T-helper 2 cell treated with Interferon-gamma antibody and Interleukin-4, amounts not matched to agents 5 μg/mL and 100 μg/mL, for 36 hours (primary cell): ENCODE measurements at regions not wholly inside any gene's neighbourhood (a gene's known extent, or its start where the extent isn't known, plus 50 kb on each side); places are given as distances from the start of the nearest gene placed in this dataset.

Experiments used
- DNase-seq: peaks from one replicate; pipeline ENCODE4 v3.0.0; 2021; ENCODE audit warnings: low spot score
- H3K27ac Mint-ChIP-seq: one replicate; pipeline ENCODE4 v1.8.0; 2021; ENCODE audit warnings: mild to moderate bottlenecking, mixed read lengths
- H3K27me3 Mint-ChIP-seq: one replicate; pipeline ENCODE4 v1.8.0; 2021; ENCODE audit warnings: low read depth, mixed read lengths
- H3K36me3 Mint-ChIP-seq: one replicate; pipeline ENCODE4 v1.8.0; 2021; ENCODE audit warnings: low read depth, mixed read lengths
- H3K4me1 Mint-ChIP-seq: one replicate; pipeline ENCODE4 v1.8.0; 2021; ENCODE audit warnings: low read depth, mixed read lengths
- H3K4me3 Mint-ChIP-seq: one replicate; pipeline ENCODE4 v1.8.0; 2022; ENCODE audit warnings: mild to moderate bottlenecking, moderate library complexity, mixed read lengths
- H3K9me3 Mint-ChIP-seq: one replicate; pipeline ENCODE4 v1.8.0; 2021; ENCODE audit warnings: mixed read lengths

GRCh38 chr2:240366901-240367300 is 68.6 kb upstream of the GPC1 start:
- no peak for DNase-seq
- H3K4me3 Mint-ChIP-seq = no peak overlapping the region
- H3K4me1 Mint-ChIP-seq = no peaks in the 10 kb centered on the region
- no peaks in the 10 kb centered on the region for H3K27me3 Mint-ChIP-seq
- no peaks in the 10 kb centered on the region for H3K36me3 Mint-ChIP-seq
- no peak overlapping the region for H3K27ac Mint-ChIP-seq
- no peaks in the 10 kb centered on the region for H3K9me3 Mint-ChIP-seq

GRCh38 chr2:240367721-240368120 is 67.7 kb upstream of the GPC1 start:
- Mint-ChIP-seq H3K4me1 (no peaks in the 10 kb centered on the region), H3K27ac (no peak overlapping the region), H3K4me3 (no peak overlapping the region), H3K36me3 (no peaks in the 10 kb centered on the region), H3K27me3 (no peaks in the 10 kb centered on the region), H3K9me3 (no peaks in the 10 kb centered on the region)
- DNase-seq = no peak

- no peak overlapping the region for H3K27ac Mint-ChIP-seq
- no peaks in the 10 kb centered on the region for H3K27me3 Mint-ChIP-seq
- DNase-seq = no peak
- H3K4me3 Mint-ChIP-seq = no peak overlapping the region
- no peaks in the 10 kb centered on the region for H3K36me3 Mint-ChIP-seq
- H3K4me1 Mint-ChIP-seq = no peaks in the 10 kb centered on the region
- H3K9me3 Mint-ChIP-seq = no peaks in the 10 kb centered on the region
Measured at GRCh38 chr2:240368781-240369331, 66.6 kb upstream of the GPC1 start.

GRCh38 chr2:240369335-240369734 is 66.1 kb upstream of the GPC1 start:
- Mint-ChIP-seq H3K9me3 (no peaks in the 10 kb centered on the region), H3K36me3 (no peaks in the 10 kb centered on the region), H3K4me1 (no peaks in the 10 kb centered on the region), H3K27me3 (no peaks in the 10 kb centered on the region), H3K4me3 (no peak overlapping the region), H3K27ac (no peak overlapping the region)
- no peak for DNase-seq

- H3K27me3 Mint-ChIP-seq = no peaks in the 10 kb centered on the region
- no peak overlapping the region for H3K27ac Mint-ChIP-seq
- H3K4me1 Mint-ChIP-seq = no peaks in the 10 kb centered on the region
- H3K4me3 Mint-ChIP-seq = no peak overlapping the region
- no peaks in the 10 kb centered on the region for H3K36me3 Mint-ChIP-seq
- H3K9me3 Mint-ChIP-seq = no peaks in the 10 kb centered on the region
- DNase-seq = no peak
Measured at GRCh38 chr2:240369801-240370585, 65.5 kb upstream of the GPC1 start.

- Mint-ChIP-seq H3K27me3 (no peaks in the 10 kb centered on the region), H3K9me3 (no peaks in the 10 kb centered on the region), H3K4me1 (no peaks in the 10 kb centered on the region), H3K36me3 (no peaks in the 10 kb centered on the region), H3K4me3 (no peak overlapping the region), H3K27ac (no peak overlapping the region)
- no peak for DNase-seq
Measured at GRCh38 chr2:240371129-240372000, 64.1 kb upstream of the GPC1 start.

GRCh38 chr2:240372101-240372500 is 63.4 kb upstream of the GPC1 start:
- Mint-ChIP-seq H3K9me3 (no peaks in the 10 kb centered on the region), H3K4me1 (no peaks in the 10 kb centered on the region), H3K4me3 (no peak overlapping the region)

GRCh38 chr2:240373289-240373885 is 62.1 kb upstream of the GPC1 start:
- no peaks in the 10 kb centered on the region for H3K9me3 Mint-ChIP-seq
- no peak overlapping the region for H3K4me3 Mint-ChIP-seq
- H3K27ac Mint-ChIP-seq = no peak overlapping the region
- H3K36me3 Mint-ChIP-seq = no peaks in the 10 kb centered on the region
- H3K4me1 Mint-ChIP-seq = no peaks in the 10 kb centered on the region
- DNase-seq = no peak
- H3K27me3 Mint-ChIP-seq = no peaks in the 10 kb centered on the region

More at GRCh38 chr2:240372101-240372500, 63.4 kb upstream of the GPC1 start:
- Mint-ChIP-seq H3K27ac (no peak overlapping the region), H3K36me3 (no peaks in the 10 kb centered on the region), H3K27me3 (no peaks in the 10 kb centered on the region)
- DNase-seq = no peak

- no peaks in the 10 kb centered on the region for H3K27me3 Mint-ChIP-seq
- DNase-seq = no peak
- no peaks in the 10 kb centered on the region for H3K4me1 Mint-ChIP-seq
- H3K9me3 Mint-ChIP-seq = no peaks in the 10 kb centered on the region
- H3K27ac Mint-ChIP-seq = no peak overlapping the region
- H3K4me3 Mint-ChIP-seq = no peak overlapping the region
- H3K36me3 Mint-ChIP-seq = no peaks in the 10 kb centered on the region
Measured at GRCh38 chr2:240374085-240374907, 61.2 kb upstream of the GPC1 start.

GRCh38 chr2:240375024-240375645 is 60.3 kb upstream of the GPC1 start:
- DNase-seq = no peak
- Mint-ChIP-seq H3K4me3 (no peak overlapping the region), H3K36me3 (no peaks in the 10 kb centered on the region), H3K9me3 (no peaks in the 10 kb centered on the region), H3K27me3 (no peaks in the 10 kb centered on the region), H3K4me1 (no peaks in the 10 kb centered on the region), H3K27ac (no peak overlapping the region)

GRCh38 chr2:240376739-240377138 is 58.7 kb upstream of the GPC1 start:
- no peaks in the 10 kb centered on the region for H3K27me3 Mint-ChIP-seq
- H3K4me1 Mint-ChIP-seq = no peaks in the 10 kb centered on the region
- H3K4me3 Mint-ChIP-seq = no peak overlapping the region
- H3K27ac Mint-ChIP-seq = no peak overlapping the region
- no peak for DNase-seq
- no peaks in the 10 kb centered on the region for H3K9me3 Mint-ChIP-seq
- no peaks in the 10 kb centered on the region for H3K36me3 Mint-ChIP-seq

- Mint-ChIP-seq H3K4me1 (no peaks in the 10 kb centered on the region), H3K4me3 (no peak overlapping the region), H3K27ac (no peak overlapping the region), H3K27me3 (no peaks in the 10 kb centered on the region), H3K36me3 (no peaks in the 10 kb centered on the region), H3K9me3 (no peaks in the 10 kb centered on the region)
- no peak for DNase-seq
Measured at GRCh38 chr2:240377366-240377765, 58.1 kb upstream of the GPC1 start.

GRCh38 chr2:240379089-240379636 is 56.3 kb upstream of the GPC1 start:
- Mint-ChIP-seq H3K4me1 (no peaks in the 10 kb centered on the region), H3K27ac (no peak overlapping the region), H3K36me3 (no peaks in the 10 kb centered on the region), H3K4me3 (no peak overlapping the region), H3K27me3 (peaks cover 2% of the 10 kb centered on the region), H3K9me3 (no peaks in the 10 kb centered on the region)
- no peak for DNase-seq
